GM23338 (cell line): ENCODE measurements at regions not wholly inside any gene's neighbourhood (a gene's known extent, or its start where the extent isn't known, plus 50 kb on each side); places are given as distances from the start of the nearest gene placed in this dataset.

Experiments used
- ATAC-seq: fragments of 200-7000 bp; cut with Tn5 transposase; 3 replicates; pipeline ENCODE4 v1.9.1; 2020
- DNase-seq: peaks from one replicate; pipeline ENCODE4 v3.0.0-alpha.2; 2015; ENCODE audit warnings: low spot score
- H2AFZ ChIP-seq: fragments of 200-600 bp; sonication (generic); 2 replicates; pipeline ENCODE4 v1.8.0; 2016; ENCODE audit warnings: antibody characterized with exemption, mild to moderate bottlenecking, moderate library complexity
- H3F3A ChIP-seq: fragments of 200-600 bp; sonication (generic); replicated peaks from 2 replicates; pipeline ENCODE4 v1.8.0; 2017; ENCODE audit warnings: antibody characterized with exemption, mixed run types, low read depth
- H3K27ac ChIP-seq: fragments of 200-600 bp; sonication (generic); 2 replicates; pipeline ENCODE4 v1.6.1; 2016; ENCODE audit warnings: low read depth
- H3K27me3 ChIP-seq: fragments of 200-600 bp; sonication (generic); 2 replicates; pipeline ENCODE4 v1.8.0; 2016; ENCODE audit warnings: mild to moderate bottlenecking, mixed run types, moderate library complexity; ENCODE audit not compliant: insufficient read depth
- H3K36me3 ChIP-seq: fragments of 200-600 bp; sonication (generic); 2 replicates; pipeline ENCODE4 v1.8.0; 2016; ENCODE audit warnings: mild to moderate bottlenecking; ENCODE audit not compliant: insufficient read depth
- H3K4me1 ChIP-seq: fragments of 200-600 bp; sonication (generic); 2 replicates; pipeline ENCODE4 v1.8.0; 2016; ENCODE audit warnings: mild to moderate bottlenecking, moderate library complexity; ENCODE audit not compliant: insufficient read depth
- H3K4me2 ChIP-seq: fragments of 200-600 bp; sonication (generic); 2 replicates; pipeline ENCODE4 v1.7.1; 2017; ENCODE audit warnings: mixed run types
- H3K4me3 ChIP-seq: fragments of 200-600 bp; sonication (generic); 2 replicates; pipeline ENCODE4 v1.6.1; 2016; ENCODE audit warnings: mixed run types
- H3K79me2 ChIP-seq: fragments of 200-600 bp; sonication (generic); replicated peaks from 2 replicates; pipeline ENCODE4 v1.8.0; 2017; ENCODE audit warnings: mild to moderate bottlenecking; ENCODE audit not compliant: insufficient read depth
- H3K9me2 ChIP-seq: fragments of 200-600 bp; sonication (generic); 2 replicates; pipeline ENCODE4 v1.8.0; 2017; ENCODE audit not compliant: insufficient read depth
- H4K20me1 ChIP-seq: fragments of 200-600 bp; sonication (generic); replicated peaks from 2 replicates; pipeline ENCODE4 v1.8.0; 2017; ENCODE audit warnings: mild to moderate bottlenecking; ENCODE audit not compliant: insufficient read depth
- H3K27ac Mint-ChIP-seq: 2 replicates; pipeline ENCODE4 v1.8.0; 2020; ENCODE audit warnings: inconsistent platforms, mild to moderate bottlenecking, moderate library complexity, mixed read lengths
- H3K27me3 Mint-ChIP-seq: 3 replicates; pipeline ENCODE4 v1.8.0; 2022; ENCODE audit warnings: low read depth, mild to moderate bottlenecking, moderate library complexity, mixed read lengths, inconsistent platforms; ENCODE audit not compliant: insufficient read depth, poor library complexity
- H3K36me3 Mint-ChIP-seq: 3 replicates; pipeline ENCODE4 v1.8.0; 2021; ENCODE audit warnings: low read depth, mild to moderate bottlenecking, inconsistent platforms, moderate library complexity, mixed read lengths
- H3K4me1 Mint-ChIP-seq: 3 replicates; pipeline ENCODE4 v1.8.0; 2020; ENCODE audit warnings: mild to moderate bottlenecking, inconsistent platforms, mixed read lengths
- H3K4me3 Mint-ChIP-seq: 3 replicates; pipeline ENCODE4 v1.8.0; 2021; ENCODE audit warnings: moderate library complexity, mild to moderate bottlenecking, inconsistent platforms, mixed read lengths
- H3K9me3 Mint-ChIP-seq: 3 replicates; pipeline ENCODE4 v1.8.0; 2020; ENCODE audit warnings: moderate library complexity, mild to moderate bottlenecking, inconsistent platforms, mixed read lengths
- CREB1 ChIP-seq: fragments of 250-450 bp; sonication (Bioruptor Pico); IDR thresholded peaks from 2 replicates; pipeline ENCODE4 v1.5.0; 2020; ENCODE audit warnings: low read depth, mild to moderate bottlenecking, moderate library complexity
- CTCF ChIP-seq, 2 experiments: fragments of 200-600 bp in 1 of 2; sonication (generic) in 1 of 2; conservative IDR thresholded peaks; 2 replicates each; pipeline versions ENCODE4 v1.5.1 to v1.6.1; 2016 to 2017; ENCODE audit warnings: antibody characterized with exemption in 2 of 2, low read depth in 2 of 2, mild to moderate bottlenecking in 2 of 2, moderate library complexity in 1 of 2
- EZH2 ChIP-seq: fragments of 200-600 bp; sonication (generic); IDR thresholded peaks from one replicate; pipeline ENCODE4 v1.8.0; 2017; ENCODE audit warnings: antibody characterized with exemption, mild to moderate bottlenecking, low read depth; ENCODE audit not compliant: unreplicated experiment
- EZH2phosphoT487 ChIP-seq: fragments of 200-600 bp; sonication (generic); IDR thresholded peaks from one replicate; pipeline ENCODE4 v1.8.1; 2018; ENCODE audit warnings: antibody characterized with exemption; ENCODE audit not compliant: unreplicated experiment
- JUNB ChIP-seq: IDR thresholded peaks from one replicate; pipeline ENCODE4 v1.6.1; 2016; ENCODE audit warnings: antibody characterized with exemption; ENCODE audit not compliant: unreplicated experiment
- REST ChIP-seq: IDR thresholded peaks from one replicate; pipeline ENCODE4 v1.6.1; 2018; ENCODE audit warnings: antibody characterized with exemption; ENCODE audit not compliant: unreplicated experiment
- STAT1 ChIP-seq: IDR thresholded peaks from one replicate; pipeline ENCODE4 v1.6.1; 2016; ENCODE audit warnings: antibody characterized with exemption; ENCODE audit not compliant: unreplicated experiment
- ZNF114 ChIP-seq: fragments of 250-450 bp; sonication (Bioruptor Pico); IDR thresholded peaks from 2 replicates; pipeline ENCODE4 v1.5.0; 2020; ENCODE audit warnings: mild to moderate bottlenecking, moderate library complexity
- ZNF331 ChIP-seq: fragments of 250-450 bp; sonication (Bioruptor Pico); IDR thresholded peaks from 2 replicates; pipeline ENCODE4 v1.5.0; 2020; ENCODE audit warnings: low read depth, mild to moderate bottlenecking, moderate library complexity

- Mint-ChIP-seq H3K4me3 (no peak overlapping the region), H3K9me3 (peaks cover 27% of the 10 kb centered on the region), H3K4me1 (no peaks in the 10 kb centered on the region), H3K36me3 (peaks cover 16% of the 10 kb centered on the region; the same call in 2 of the 3 replicates), H3K27me3 (peaks cover 2% of the 10 kb centered on the region), H3K27ac (no peak overlapping the region)
- H3K36me3 ChIP-seq, result no peaks in the 10 kb centered on the region; the same call in 1 of the 2 replicates
- H3K79me2 ChIP-seq, result no peaks in the 10 kb centered on the region
- DNase-seq (no peak), ATAC-seq (no peak)
- no peaks in the 10 kb centered on the region for H4K20me1 ChIP-seq
- H3K27me3 ChIP-seq, result no peaks in the 10 kb centered on the region
- no peak overlapping the region for H3K27ac ChIP-seq
- no peak overlapping the region for H2AFZ ChIP-seq
- no peaks in the 10 kb centered on the region for H3K4me1 ChIP-seq
- no peak overlapping the region for H3K4me2 ChIP-seq
- H3K4me3 ChIP-seq, result no peak overlapping the region
- TF ChIP-seq CTCF (conservative IDR thresholded peaks at IDR 0.05; ENCODE audit: low read depth in 2 of 2) (no peak), REST (no peak)
- H3F3A ChIP-seq, result no peaks in the 10 kb centered on the region
- no peaks in the 10 kb centered on the region for H3K9me2 ChIP-seq
Measured at GRCh38 chr9:84405667-84406066, 65.1 kb upstream of the SLC28A3 start.

- Mint-ChIP-seq H3K36me3 (peaks cover 16% of the 10 kb centered on the region; the same call in 2 of the 3 replicates), H3K27me3 (no peaks in the 10 kb centered on the region), H3K4me3 (no peak overlapping the region), H3K27ac (no peak overlapping the region), H3K9me3 (peaks cover 27% of the 10 kb centered on the region), H3K4me1 (no peaks in the 10 kb centered on the region)
- Histone ChIP-seq H3K9me2 (no peaks in the 10 kb centered on the region), H4K20me1 (no peaks in the 10 kb centered on the region), H3K4me3 (no peak overlapping the region), H3F3A (no peaks in the 10 kb centered on the region), H3K27ac (no peak overlapping the region), H3K27me3 (no peaks in the 10 kb centered on the region), H3K36me3 (no peaks in the 10 kb centered on the region; the same call in 1 of the 2 replicates), H3K4me1 (no peaks in the 10 kb centered on the region), H3K79me2 (no peaks in the 10 kb centered on the region), H3K4me2 (no peak overlapping the region), H2AFZ (no peak overlapping the region)
- no peak for ATAC-seq
- no peak for DNase-seq
- TF ChIP-seq JUNB, result no peak
- TF ChIP-seq ZNF331 (CRISPR knock-in tag), result no peak
- no peak for TF ChIP-seq ZNF114 (CRISPR knock-in tag)
- TF ChIP-seq CREB1 (CRISPR knock-in tag), result no peak
- TF ChIP-seq EZH2phosphoT487, result no peak
- TF ChIP-seq STAT1, result no peak
- TF ChIP-seq REST, result no peak
- no peak for TF ChIP-seq EZH2
Measured at GRCh38 chr9:84408416-84408815, 67.9 kb upstream of the SLC28A3 start.
